RKO (cell line): ENCODE measurements at regions not wholly inside any gene's neighbourhood (a gene's known extent, or its start where the extent isn't known, plus 50 kb on each side); places are given as distances from the start of the nearest gene placed in this dataset.
"Not testable (repeated sequence)": the region's sequence is repeated elsewhere in the genome, so short reads cannot be mapped to it uniquely, and the experiment has no call there.

ENCODE experiments used
- DNase-seq: peaks from one replicate; pipeline ENCODE4 v3.0.0-alpha.2; 2016; ENCODE audit warnings: low spot score

DNA sequence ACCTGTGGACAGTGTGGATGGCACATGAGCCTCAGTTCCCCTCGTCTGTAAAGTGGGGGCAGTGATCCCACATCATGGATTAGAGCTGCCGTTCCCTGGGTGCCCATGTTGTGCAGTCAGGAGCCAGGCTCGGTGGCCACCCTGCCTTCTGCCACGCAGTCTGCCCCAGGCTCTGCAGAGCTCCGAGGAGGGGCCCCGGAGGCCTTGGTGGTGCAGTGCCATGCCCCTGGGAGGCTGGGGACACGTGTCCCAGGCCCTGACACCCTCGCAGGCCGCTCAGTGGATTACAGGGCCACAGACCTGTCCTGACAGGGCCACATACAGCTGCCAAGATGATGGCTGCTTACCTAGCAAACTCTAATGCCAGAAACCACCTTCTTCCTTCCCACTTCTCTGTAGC, 59.7 kb upstream of the ZNF469 start:
- no peak for DNase-seq

DNA sequence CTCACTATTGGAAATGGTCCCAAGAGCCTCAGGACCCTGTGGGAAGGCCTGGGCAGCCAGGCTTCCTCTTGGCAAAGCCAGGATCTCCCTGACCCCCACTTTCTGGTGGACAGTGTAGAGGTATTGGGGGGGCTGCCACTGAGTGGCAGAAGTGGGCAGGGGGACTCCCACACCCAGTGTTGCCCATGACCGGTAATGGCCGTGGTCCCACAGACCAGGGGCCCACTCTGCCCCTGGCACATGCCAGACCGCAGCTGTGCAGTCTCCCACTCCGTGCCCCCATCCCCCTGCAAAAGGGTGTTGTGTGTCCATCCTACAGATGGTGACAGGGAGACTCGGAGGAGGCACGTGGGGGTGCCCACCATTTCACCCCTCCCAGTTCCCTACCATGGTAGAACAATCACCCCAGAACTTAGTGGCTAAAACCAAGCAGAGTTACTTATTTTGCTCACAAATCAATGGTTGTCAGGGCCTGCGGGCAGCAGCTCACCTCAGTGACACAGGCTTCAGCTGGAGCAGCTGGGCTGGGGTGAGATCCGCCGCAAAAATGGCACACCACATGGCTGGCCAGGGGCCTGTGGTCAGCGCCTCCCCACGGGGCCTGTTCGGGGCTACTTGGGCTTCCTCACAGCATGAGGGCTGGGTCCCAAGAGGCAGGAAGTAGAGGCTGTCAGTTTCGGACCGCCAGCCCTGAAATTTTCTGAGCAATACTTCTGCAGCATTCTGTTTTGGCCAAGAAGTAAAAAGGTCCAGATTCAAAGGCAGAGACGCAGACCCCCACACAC, 59.0 kb upstream of the ZNF469 start:
- DNase-seq, result no peak

DNA sequence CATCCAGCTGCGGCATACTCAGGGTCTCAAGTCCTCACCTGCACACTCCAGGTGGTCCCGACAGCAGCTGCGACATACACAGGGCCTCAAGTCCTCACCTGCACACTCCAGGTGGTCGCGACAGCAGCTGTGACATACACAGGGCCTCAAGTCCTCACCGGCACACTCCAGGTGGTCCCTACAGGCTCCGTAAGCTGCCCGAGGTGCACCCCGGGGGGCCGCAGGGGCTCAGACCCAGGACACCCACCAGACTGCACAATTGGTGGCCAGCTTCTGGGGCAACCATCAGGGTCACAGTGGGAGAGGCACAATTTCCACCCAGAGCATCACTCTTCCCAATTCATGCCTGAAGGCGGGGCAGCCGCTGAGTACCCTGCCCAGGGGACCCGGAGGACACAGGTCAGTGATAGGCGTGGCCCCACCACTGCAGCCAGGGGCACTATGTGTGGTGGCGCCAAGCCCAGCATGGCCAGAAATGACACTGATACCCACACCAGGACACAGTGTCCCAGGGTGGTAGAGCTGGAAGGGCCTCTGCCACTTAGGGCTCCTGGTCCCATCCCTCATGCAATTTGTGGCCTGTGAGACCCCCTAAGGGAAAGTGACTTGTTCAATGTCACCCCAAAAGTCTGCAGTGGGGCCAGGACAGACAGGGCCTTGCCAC, 57.5 kb upstream of the ZNF469 start:
- no peak for DNase-seq

DNA sequence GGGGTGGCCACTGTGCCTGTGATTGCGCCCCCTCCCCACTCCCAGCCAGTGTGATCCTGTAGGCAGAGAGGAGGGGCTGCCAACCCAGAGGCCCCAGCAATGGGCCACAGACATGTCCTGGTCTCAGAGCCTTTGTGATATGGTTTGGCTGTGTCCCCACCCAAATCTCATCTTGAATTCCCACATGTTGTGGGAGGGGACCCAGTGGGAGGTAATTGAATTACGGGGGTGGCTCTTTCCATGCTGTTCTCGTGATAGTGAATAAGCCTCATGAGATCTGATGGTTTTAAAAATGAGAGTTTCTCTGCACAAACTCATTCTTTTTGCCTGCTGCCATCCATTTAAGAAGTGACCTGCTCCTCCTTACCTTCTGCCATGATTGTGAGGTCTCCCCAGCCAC, 56.8 kb upstream of the ZNF469 start:
- DNase-seq, result no peak

DNA sequence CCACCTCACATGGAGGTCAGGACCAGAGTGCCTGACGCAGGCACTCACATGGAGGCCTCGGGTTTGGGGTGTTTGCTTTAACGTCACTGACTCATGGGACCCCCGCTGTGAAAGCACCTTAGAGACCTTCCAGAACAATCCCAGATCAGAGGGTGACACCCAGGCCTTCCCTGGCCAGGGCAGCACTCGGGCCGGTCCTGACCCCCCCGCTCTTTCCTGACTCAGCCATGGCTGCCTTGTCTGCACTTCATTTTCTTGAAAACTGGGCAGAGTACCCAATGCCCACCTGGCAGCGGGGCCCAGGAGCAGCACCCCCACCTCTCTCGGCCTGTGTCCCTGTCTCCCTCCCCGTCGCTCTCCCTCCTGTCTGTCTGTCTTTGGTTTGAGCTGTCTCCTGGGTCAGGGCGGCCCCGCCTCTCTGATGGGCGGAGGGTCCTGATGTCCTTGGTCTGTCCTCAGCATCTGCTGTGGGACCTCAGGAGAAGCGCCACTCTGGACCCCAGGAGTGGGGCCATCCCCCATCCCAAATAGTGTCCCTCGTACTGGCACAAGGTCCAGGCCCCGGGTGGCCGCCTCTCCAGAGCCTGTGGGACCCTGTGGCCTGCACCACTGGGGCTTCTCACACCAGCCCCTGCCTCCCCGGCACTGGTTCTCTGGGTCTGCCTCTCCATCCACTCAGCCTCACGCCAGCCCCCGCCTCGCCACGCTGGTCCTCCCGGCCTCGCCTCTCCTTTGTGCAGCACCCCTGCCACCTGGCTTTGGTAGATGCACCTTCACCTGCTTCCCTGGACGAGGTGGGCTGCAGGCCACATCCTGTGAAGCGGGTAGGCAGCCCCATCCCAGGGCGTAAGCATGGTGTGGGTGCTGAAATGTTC, 55.9 kb upstream of the ZNF469 start:
- DNase-seq, result no peak

DNA sequence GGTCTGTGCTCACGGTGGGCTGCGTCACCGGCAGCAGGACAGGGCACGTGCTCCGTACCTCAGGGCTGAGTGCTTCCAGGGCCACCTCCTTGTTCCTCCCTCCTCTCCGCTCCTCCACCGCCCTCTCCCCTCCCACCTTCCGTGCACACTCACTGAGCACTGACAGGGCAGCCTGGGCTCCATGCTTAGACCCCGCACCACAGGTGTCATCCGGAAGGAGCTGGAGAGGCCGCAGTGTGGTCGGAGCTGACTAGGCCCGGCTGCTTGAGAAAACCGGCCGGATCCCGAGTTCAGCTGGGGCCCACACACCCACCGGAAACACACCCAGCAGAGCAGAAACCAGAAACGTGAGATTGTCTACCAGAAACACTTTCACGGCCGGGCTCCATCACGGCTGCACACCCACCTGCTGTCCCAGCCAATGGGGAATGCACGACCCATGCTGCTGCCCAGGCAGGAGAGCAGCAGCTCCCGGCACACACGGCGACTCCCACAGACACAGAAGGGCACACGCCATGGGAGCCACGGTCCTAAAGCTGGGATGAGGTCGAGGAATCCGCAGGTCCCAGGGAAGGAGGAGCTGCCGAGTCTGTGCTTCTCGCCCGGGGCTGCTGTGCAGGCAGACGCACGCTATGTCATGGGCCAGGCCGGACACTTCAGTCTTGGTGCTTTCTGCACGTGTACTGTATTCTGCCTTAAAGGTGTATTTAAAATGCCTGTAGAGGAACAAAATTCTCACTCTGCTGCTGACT, 55.0 kb upstream of the ZNF469 start:
- no peak for DNase-seq

DNA sequence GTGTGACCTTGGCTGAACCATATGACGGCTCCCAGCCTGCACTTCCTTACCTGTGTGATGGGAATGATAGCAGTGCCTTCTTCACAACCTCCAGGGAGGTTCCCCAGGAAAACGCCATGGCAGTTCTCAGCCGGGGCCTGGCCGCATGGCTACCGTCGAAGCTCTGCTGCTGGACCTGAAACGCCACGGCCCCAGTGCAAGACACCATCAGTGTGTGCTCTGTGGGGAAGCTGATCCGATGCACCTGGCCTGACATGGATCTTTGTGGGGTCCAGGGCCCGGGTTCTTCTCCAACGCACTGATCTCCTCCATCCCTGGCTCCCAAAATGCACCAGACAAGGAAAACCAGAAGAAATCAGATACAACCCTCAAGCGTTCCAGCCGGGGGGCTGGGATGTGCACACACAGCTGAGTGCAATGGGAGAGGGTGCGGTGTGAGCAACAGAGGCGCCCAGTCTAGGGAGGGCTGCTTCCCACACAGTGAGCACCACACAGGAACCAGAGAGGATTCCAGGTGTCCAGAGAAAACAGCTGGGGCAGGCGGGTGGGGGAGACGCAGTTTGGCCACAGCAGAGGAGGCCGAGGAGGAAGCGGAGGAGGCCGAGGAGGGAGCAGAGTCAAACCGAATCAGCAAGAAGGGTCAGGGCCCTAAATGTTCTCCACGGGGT, 54.3 kb upstream of the ZNF469 start:
- no peak for DNase-seq

DNA sequence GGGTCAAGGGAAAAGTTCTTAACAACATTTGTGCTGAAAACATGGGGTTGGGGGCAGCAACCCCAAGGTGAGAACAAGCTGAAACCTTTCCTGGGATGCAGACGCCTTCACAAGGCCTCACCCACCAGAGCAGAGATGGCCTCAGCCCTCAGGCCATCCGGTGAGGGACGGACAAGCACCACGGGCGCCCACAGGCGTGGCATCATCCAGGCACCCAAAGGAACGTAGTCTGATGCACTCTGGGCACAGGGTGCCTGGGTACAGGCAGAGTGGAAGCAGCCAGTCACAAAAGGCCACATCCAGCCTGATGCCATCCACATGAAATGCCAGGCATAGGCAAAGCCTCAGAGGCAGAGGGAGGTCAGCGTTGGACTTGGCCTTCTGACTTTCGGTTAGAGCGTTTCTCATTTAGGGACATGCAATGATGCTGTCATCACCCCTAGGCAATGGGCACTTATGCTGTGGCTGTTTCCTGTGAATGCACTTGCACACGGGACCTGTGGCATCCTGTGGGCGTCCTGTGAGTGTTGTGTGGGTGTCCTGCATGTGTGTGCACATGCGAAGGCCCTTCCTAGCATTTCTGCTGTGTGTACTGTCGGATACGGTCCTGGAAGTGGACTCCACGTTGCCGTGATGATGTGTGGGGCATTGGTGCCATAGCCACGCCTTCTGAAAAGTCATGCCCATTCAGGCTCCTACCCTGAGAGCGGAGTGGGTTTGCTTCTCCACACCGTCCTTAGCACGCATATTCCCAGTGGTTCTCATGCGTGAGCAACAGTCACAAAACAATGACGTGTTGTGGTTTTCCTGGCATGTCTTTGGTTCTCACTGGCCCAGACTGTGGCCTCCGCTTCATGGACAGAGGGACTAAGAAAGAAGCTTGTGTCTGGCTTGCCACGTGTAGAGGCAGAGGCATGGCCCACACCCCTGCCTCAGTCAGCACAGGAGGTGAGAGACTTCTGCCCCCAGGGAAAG, 52.7 kb upstream of the ZNF469 start:
- no peak for DNase-seq

DNA sequence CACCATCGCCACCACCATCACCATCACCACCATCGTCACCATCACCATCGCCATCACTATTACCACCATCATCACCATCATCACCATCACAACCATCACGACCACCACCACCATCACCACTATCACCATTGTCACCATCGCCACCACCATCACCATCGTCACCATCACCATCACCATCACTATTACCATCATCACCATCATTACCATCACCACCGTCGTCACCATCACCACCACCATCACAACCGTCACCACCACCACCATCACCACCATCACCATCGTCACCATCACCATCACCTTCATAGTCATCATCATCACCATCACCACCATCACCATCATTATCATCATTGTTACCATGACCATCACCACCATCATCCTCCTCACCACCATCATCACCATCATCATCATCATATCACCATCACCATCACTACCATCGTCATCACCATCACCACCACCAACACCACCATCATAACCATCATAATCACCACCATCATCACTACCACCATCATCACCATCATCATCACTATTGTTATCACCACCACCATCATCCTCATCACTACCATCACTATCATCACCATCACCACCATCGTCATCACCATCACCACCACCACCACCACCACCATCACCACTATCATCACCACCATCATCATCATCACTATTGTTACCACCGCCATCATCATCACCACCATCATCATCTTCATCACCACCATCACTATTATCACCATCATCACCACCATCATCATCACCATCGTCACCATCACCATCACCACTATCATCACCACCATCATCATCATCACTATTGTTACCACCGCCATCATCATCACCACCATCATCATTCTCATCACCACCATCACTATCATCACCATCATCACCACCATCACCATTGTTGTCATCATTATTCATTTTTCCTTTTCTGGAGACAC, 51.5 kb upstream of the ZNF469 start:
- DNase-seq, result no peak

DNA sequence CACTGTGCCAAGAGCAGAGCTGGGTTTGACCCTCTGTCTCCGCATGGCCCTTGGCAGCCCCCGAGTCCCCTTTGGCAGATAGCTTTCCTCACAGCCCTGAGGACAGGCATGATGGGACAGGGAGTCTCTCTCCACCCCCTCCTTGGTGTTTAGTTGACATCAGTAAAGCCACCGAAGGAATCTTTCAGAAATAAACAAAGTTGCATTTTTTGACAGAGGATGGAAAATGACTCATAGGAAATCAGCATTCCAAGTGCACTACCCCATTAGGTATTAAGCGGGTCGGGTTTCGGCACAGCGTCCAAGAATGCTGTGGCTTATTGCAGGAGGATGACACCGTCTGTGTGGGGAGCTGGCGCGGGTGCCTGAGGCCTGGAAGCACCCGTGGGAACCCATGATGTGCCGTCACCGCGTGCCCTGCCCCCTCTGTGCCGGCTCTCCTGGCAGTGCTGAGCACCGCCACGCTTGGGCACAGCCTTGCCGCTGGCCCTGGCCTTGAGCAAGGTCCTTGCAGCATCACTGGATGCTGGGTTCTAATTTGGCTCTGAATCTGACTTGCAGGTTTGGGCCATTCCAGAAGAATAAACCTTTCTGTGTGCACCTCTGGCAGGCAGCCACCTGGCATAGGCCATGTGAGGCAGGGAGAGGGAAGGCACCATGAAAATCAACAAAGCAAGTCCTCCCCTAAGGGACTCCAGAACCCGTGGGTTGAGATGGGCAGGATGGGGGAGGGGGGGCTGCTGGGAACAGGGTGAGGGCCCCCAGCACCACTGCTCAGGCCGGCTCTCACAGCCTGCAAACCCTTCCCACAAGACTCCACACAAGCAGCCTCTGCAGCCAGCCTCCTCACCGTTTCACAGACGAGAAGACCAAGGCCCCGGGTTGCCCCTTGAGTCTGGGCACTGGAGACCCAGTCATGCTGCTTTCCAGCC, 50.5 kb upstream of the ZNF469 start:
- DNase-seq, result peak; percentile 63

DNA sequence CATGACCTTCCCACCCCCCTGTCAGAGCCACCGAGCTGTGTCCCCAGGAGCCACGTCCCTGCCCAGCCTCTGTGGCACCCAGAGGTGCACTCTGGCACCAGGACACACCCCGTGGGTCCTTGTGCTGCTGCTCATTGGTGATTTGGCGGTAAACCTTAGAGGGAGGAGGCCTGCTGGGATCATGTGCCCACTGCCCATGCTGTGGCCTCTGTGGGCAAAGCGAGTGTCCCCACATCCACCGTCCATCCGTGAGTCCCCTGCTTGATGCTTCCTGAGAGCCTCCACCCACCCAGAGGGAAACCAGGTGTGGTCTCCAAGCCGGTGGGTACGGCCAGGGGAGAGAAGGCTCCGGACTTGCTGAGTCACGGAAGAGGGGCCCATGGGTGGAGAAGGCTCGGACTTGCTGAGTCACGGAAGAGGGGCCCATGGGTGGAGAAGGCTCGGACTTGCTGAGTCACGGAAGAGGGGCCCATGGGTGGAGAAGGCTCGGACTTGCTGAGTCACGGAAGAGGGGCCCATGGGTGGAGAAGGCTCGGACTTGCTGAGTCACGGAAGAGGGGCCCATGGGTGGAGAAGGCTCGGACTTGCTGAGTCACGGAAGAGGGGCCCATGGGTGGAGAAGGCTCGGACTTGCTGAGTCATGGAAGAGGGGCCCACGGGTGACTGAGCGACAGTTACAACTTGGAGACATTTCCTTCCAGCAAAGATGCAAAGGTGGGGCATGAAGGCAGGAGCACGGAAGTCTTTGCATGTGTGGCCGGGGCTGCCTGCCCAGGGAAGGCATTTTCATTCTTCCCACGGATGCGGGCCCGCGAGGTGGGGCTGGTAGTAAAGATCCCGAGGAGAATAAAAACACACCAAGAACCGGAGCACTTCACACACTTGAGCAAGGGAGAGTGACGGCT, 49.6 kb upstream of the ZNF469 start:
- DNase-seq, result not testable (repeated sequence)
